Panc1 (cell line): ENCODE measurements at regions not wholly inside any gene's neighbourhood (a gene's known extent, or its start where the extent isn't known, plus 50 kb on each side); places are given as distances from the start of the nearest gene placed in this dataset.

Experiments
- ATAC-seq: fragments of 200-7000 bp; cut with Tn5 transposase; 2 replicates; pipeline ENCODE4 v1.9.1; 2020; ENCODE audit warnings: mild to moderate bottlenecking, moderate library complexity
- BruUV-seq: library from RNA; stranded (reverse); fragments of 400-500 nt; replicated peaks from 2 replicates; lab custom pipeline; 2021; lab: Mats Ljungman, UMichigan
- CTCF ChIA-PET: fragments of 300-600 bp; sonication (Branson Sonifier 250); formaldehyde crosslinking; loops from one replicate; lab custom pipeline; 2022; ENCODE audit warnings: antibody characterized with exemption; lab: Charles Lee
- POLR2A ChIA-PET: fragments of 300-600 bp; sonication (Branson Sonifier 250); formaldehyde crosslinking; loops from one replicate; lab custom pipeline; 2022; ENCODE audit warnings: antibody characterized with exemption; lab: Charles Lee
- DNase-seq: peaks from one replicate; pipeline ENCODE4 v3.0.0-alpha.2; 2010; ENCODE audit warnings: low read depth, low spot score
- H3K27ac ChIP-seq: 2 replicates; pipeline ENCODE4 v1.5.1; 2011; ENCODE audit warnings: mild to moderate bottlenecking, low read length, inconsistent platforms
- H3K27me3 ChIP-seq: fragments of 200-500 bp; sonication (Bioruptor generic); 2 replicates; pipeline ENCODE4 v1.6.0; 2014; ENCODE audit warnings: low read length, inconsistent platforms; ENCODE audit not compliant: control insufficient read depth, insufficient read depth
- H3K36me3 ChIP-seq: fragments of 200-500 bp; sonication (Bioruptor generic); 2 replicates; pipeline ENCODE4 v1.5.1; 2014; ENCODE audit warnings: inconsistent platforms, mild to moderate bottlenecking, low read length, moderate library complexity; ENCODE audit not compliant: control insufficient read depth, insufficient read depth
- H3K4me1 ChIP-seq: 2 replicates; pipeline ENCODE4 v1.5.1; 2011; ENCODE audit warnings: inconsistent platforms, mild to moderate bottlenecking, low read length, moderate library complexity; ENCODE audit not compliant: control insufficient read depth, insufficient read depth
- H3K4me3 ChIP-seq, 2 experiments: 2 replicates each; pipeline ENCODE4 v1.5.1; 2011 to 2012; ENCODE audit warnings: low read depth in 2 of 2, low read length in 2 of 2, mild to moderate bottlenecking in 2 of 2, inconsistent platforms in 1 of 2, moderate library complexity in 1 of 2
- H3K9me3 ChIP-seq: fragments of 200-500 bp; sonication (Bioruptor generic); 2 replicates; pipeline ENCODE4 v1.5.1; 2014; ENCODE audit warnings: low read depth, mild to moderate bottlenecking, inconsistent platforms, low read length, moderate library complexity; ENCODE audit not compliant: control insufficient read depth, insufficient read depth
- POLR2AphosphoS5 ChIP-seq: IDR thresholded peaks from 2 replicates; pipeline ENCODE4 v1.6.1; 2012; ENCODE audit warnings: mild to moderate bottlenecking, low read depth, low read length, moderate library complexity
- SIN3A ChIP-seq: IDR thresholded peaks from 2 replicates; pipeline ENCODE4 v1.6.1; 2012; ENCODE audit warnings: low read depth, mild to moderate bottlenecking, low read length, moderate library complexity, borderline replicate concordance; ENCODE audit not compliant: insufficient read depth
- TCF7L2 ChIP-seq: IDR thresholded peaks from 2 replicates; pipeline ENCODE4 v1.6.1; 2011; ENCODE audit warnings: mild to moderate bottlenecking, low read depth, low read length, inconsistent platforms
- in situ Hi-C: cut with HindIII; loops from 2 replicates; pipeline ENCODE4 v1.10.0; 2016; ENCODE audit warnings: low sequenced_read_pairs, low pct_unique_long_range_greater_than_20kb
- intact Hi-C: fragments of 100-400 bp; cut with micrococcal nuclease; formaldehyde crosslinking; loops from one replicate; pipeline ENCODE4 v1.10.0; 2022; ENCODE audit not compliant: unreplicated experiment
- TF ChIP-seq, protein P1 (sequence below): fragments of 450-650 bp; IDR thresholded peaks from 2 replicates; pipeline ENCODE4 v1.5.1; 2017; ENCODE audit warnings: mild to moderate bottlenecking
- TF ChIP-seq, protein P2 (sequence below), 2 experiments: IDR thresholded peaks; 2 replicates each; pipeline ENCODE4 v1.6.1; 2011 to 2012; ENCODE audit warnings: low read depth in 2 of 2, control low read depth in 1 of 2, low read length in 1 of 2, mild to moderate bottlenecking in 1 of 2, moderate library complexity in 1 of 2; ENCODE audit not compliant: insufficient read depth in 1 of 2

DNA sequence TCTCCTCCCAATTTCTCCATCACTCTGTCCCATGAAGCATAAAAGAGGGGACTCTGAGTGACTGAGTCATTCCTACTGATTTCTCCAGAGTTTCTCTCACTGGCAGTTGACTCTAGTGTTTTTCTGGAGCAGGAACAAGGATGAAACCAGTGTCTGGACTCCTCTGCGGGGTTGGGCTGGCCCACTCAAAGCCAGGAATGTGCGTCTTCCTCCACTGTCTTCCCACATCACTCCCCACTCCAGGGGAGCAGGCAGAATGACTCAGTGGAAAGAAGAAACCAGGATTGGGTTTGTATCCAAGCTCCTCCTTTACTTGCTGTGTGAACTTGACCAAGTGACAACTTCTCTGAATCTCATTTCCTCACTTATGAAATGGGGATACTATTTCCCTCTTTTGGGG is 497.5 kb upstream of the SALL1 start:
- no peak for DNase-seq
- Histone ChIP-seq H3K27ac (no peak overlapping the region), H3K27me3 (no peaks in the 10 kb centered on the region), H3K4me3 (no peak overlapping the region), H3K36me3 (no peaks in the 10 kb centered on the region), H3K4me1 (no peaks in the 10 kb centered on the region), H3K9me3 (no peaks in the 10 kb centered on the region)
- no peak for ATAC-seq
- BruUV-seq = no TSS peak
- intact Hi-C loops (no loop called here), in situ Hi-C loops (no loop called here)
- ChIA-PET POLR2A (no interaction called here), CTCF (no interaction called here)
- TF ChIP-seq, protein P1, sequence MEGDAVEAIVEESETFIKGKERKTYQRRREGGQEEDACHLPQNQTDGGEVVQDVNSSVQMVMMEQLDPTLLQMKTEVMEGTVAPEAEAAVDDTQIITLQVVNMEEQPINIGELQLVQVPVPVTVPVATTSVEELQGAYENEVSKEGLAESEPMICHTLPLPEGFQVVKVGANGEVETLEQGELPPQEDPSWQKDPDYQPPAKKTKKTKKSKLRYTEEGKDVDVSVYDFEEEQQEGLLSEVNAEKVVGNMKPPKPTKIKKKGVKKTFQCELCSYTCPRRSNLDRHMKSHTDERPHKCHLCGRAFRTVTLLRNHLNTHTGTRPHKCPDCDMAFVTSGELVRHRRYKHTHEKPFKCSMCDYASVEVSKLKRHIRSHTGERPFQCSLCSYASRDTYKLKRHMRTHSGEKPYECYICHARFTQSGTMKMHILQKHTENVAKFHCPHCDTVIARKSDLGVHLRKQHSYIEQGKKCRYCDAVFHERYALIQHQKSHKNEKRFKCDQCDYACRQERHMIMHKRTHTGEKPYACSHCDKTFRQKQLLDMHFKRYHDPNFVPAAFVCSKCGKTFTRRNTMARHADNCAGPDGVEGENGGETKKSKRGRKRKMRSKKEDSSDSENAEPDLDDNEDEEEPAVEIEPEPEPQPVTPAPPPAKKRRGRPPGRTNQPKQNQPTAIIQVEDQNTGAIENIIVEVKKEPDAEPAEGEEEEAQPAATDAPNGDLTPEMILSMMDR = no peak
- TF ChIP-seq TCF7L2 (no peak), POLR2AphosphoS5 (no peak), SIN3A (no peak)
- TF ChIP-seq, protein P2, sequence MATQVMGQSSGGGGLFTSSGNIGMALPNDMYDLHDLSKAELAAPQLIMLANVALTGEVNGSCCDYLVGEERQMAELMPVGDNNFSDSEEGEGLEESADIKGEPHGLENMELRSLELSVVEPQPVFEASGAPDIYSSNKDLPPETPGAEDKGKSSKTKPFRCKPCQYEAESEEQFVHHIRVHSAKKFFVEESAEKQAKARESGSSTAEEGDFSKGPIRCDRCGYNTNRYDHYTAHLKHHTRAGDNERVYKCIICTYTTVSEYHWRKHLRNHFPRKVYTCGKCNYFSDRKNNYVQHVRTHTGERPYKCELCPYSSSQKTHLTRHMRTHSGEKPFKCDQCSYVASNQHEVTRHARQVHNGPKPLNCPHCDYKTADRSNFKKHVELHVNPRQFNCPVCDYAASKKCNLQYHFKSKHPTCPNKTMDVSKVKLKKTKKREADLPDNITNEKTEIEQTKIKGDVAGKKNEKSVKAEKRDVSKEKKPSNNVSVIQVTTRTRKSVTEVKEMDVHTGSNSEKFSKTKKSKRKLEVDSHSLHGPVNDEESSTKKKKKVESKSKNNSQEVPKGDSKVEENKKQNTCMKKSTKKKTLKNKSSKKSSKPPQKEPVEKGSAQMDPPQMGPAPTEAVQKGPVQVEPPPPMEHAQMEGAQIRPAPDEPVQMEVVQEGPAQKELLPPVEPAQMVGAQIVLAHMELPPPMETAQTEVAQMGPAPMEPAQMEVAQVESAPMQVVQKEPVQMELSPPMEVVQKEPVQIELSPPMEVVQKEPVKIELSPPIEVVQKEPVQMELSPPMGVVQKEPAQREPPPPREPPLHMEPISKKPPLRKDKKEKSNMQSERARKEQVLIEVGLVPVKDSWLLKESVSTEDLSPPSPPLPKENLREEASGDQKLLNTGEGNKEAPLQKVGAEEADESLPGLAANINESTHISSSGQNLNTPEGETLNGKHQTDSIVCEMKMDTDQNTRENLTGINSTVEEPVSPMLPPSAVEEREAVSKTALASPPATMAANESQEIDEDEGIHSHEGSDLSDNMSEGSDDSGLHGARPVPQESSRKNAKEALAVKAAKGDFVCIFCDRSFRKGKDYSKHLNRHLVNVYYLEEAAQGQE (IDR thresholded peaks at IDR 0.05; ENCODE audit: insufficient read depth in 1 of 2, low read depth in 2 of 2, low read length in 1 of 2) = no peak

DNA sequence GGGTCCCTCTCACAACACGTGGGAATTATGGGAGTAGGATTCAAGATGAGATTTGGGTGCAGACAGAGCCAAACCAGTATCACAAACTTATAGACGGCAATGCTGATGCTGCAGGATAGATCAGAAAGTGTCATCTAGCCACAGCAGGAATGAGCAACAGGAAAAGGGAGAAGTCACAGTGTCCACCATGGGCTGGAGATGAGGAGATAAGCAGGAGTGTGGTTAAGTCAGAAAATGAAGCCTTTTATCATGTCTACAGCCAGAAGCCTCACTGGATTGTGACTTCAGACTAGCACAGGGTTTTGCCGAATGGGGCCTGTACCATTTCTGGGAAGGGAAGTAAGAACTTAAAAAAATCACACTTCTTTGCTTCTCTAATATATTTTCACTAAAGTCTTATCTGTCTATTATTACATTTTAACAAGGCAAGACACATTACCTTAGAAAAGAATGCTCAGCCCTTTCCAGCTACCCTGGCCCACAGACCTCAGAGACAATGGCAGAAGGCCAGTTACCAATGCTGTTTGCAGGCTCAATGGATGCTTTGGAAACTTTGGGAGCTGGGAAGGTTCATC is 490.2 kb upstream of the SALL1 start:
- H3K27ac ChIP-seq = no peak overlapping the region
- DNase-seq (no peak), ATAC-seq (no peak)
- H3K9me3 ChIP-seq = no peaks in the 10 kb centered on the region
- no peaks in the 10 kb centered on the region for H3K4me1 ChIP-seq
- no peaks in the 10 kb centered on the region for H3K27me3 ChIP-seq
- in situ Hi-C loops (no loop called here), intact Hi-C loops (no loop called here)
- no peaks in the 10 kb centered on the region for H3K36me3 ChIP-seq
- ChIA-PET CTCF (no interaction called here), POLR2A (no interaction called here)
- BruUV-seq = no TSS peak
- no peak for TF ChIP-seq TCF7L2
- TF ChIP-seq, protein P2 (IDR thresholded peaks at IDR 0.05; ENCODE audit: insufficient read depth in 1 of 2, low read depth in 2 of 2, low read length in 1 of 2) = no peak
- H3K4me3 ChIP-seq = no peak overlapping the region
